Rectal smooth muscle tissue (tissue), 1 donor: ENCODE measurements at regions not wholly inside any gene's neighbourhood (a gene's known extent, or its start where the extent isn't known, plus 50 kb on each side); places are given as distances from the start of the nearest gene placed in this dataset.

Experiments used
- H3K27ac ChIP-seq: one replicate; pipeline ENCODE4 v1.7.0; 2013; ENCODE audit warnings: low read depth, low read length, inconsistent platforms
- H3K27me3 ChIP-seq: one replicate; pipeline ENCODE4 v1.7.0; 2013; ENCODE audit warnings: low read length; ENCODE audit not compliant: control insufficient read depth, insufficient read depth
- H3K36me3 ChIP-seq: one replicate; pipeline ENCODE4 v1.7.0; 2013; ENCODE audit warnings: low read length; ENCODE audit not compliant: control insufficient read depth, insufficient read depth
- H3K4me1 ChIP-seq: one replicate; pipeline ENCODE4 v1.7.0; 2013; ENCODE audit warnings: low read length; ENCODE audit not compliant: control insufficient read depth, insufficient read depth
- H3K4me3 ChIP-seq: one replicate; pipeline ENCODE4 v1.7.0; 2013; ENCODE audit warnings: low read length
- H3K9ac ChIP-seq: one replicate; pipeline ENCODE4 v1.7.0; 2013; ENCODE audit warnings: low read length

GRCh38 chr14:50041980-50042379 is 74.4 kb downstream of the VCPKMT start:
- no peak overlapping the region for H3K27ac ChIP-seq
- no peaks in the 10 kb centered on the region for H3K27me3 ChIP-seq
- H3K4me3 ChIP-seq: no peak overlapping the region
- H3K36me3 ChIP-seq: no peaks in the 10 kb centered on the region
- no peak overlapping the region for H3K9ac ChIP-seq
- H3K4me1 ChIP-seq: peaks cover 20% of the 10 kb centered on the region

- no peak overlapping the region for H3K9ac ChIP-seq
- peak overlapping the region; percentile 19 for H3K4me3 ChIP-seq
- H3K36me3 ChIP-seq: no peaks in the 10 kb centered on the region
- H3K27ac ChIP-seq: peak overlapping the region; percentile 70
- H3K27me3 ChIP-seq: no peaks in the 10 kb centered on the region
- H3K4me1 ChIP-seq: peaks cover 14% of the 10 kb centered on the region
Observed at GRCh38 chr14:50044042-50044651, 72.2 kb downstream of the VCPKMT start.

- Histone ChIP-seq H3K36me3 (no peaks in the 10 kb centered on the region), H3K27ac (peak overlapping the region; percentile 70), H3K9ac (no peak overlapping the region), H3K4me3 (no peak overlapping the region), H3K4me1 (peaks cover 14% of the 10 kb centered on the region), H3K27me3 (no peaks in the 10 kb centered on the region)
Observed at GRCh38 chr14:50045039-50045711, 71.2 kb downstream of the VCPKMT start.

GRCh38 chr14:50045837-50046236 is 70.5 kb downstream of the VCPKMT start:
- H3K4me1 ChIP-seq: peaks cover 14% of the 10 kb centered on the region
- peak overlapping the region; percentile 70 for H3K27ac ChIP-seq
- H3K4me3 ChIP-seq: no peak overlapping the region
- no peaks in the 10 kb centered on the region for H3K27me3 ChIP-seq
- no peak overlapping the region for H3K9ac ChIP-seq
- H3K36me3 ChIP-seq: no peaks in the 10 kb centered on the region

GRCh38 chr14:50047274-50047676 is 69.1 kb downstream of the VCPKMT start:
- no peaks in the 10 kb centered on the region for H3K36me3 ChIP-seq
- no peak overlapping the region for H3K9ac ChIP-seq
- H3K27me3 ChIP-seq: no peaks in the 10 kb centered on the region
- H3K4me1 ChIP-seq: peaks cover 14% of the 10 kb centered on the region
- H3K4me3 ChIP-seq: peak overlapping the region; percentile 5
- no peak overlapping the region for H3K27ac ChIP-seq

- Histone ChIP-seq H3K9ac (no peak overlapping the region), H3K27me3 (no peaks in the 10 kb centered on the region), H3K4me3 (no peak overlapping the region), H3K36me3 (no peaks in the 10 kb centered on the region), H3K4me1 (peaks cover 10% of the 10 kb centered on the region), H3K27ac (no peak overlapping the region)
Observed at GRCh38 chr14:50049093-50049492, 67.3 kb downstream of the VCPKMT start.

GRCh38 chr14:50049703-50050570 is 66.4 kb downstream of the VCPKMT start:
- H3K4me3 ChIP-seq: no peak overlapping the region
- no peaks in the 10 kb centered on the region for H3K36me3 ChIP-seq
- H3K9ac ChIP-seq: no peak overlapping the region
- H3K27me3 ChIP-seq: no peaks in the 10 kb centered on the region
- no peak overlapping the region for H3K27ac ChIP-seq
- peaks cover 4% of the 10 kb centered on the region for H3K4me1 ChIP-seq

- no peaks in the 10 kb centered on the region for H3K27me3 ChIP-seq
- no peak overlapping the region for H3K4me3 ChIP-seq
- H3K9ac ChIP-seq: no peak overlapping the region
- no peak overlapping the region for H3K27ac ChIP-seq
- H3K4me1 ChIP-seq: no peaks in the 10 kb centered on the region
- no peaks in the 10 kb centered on the region for H3K36me3 ChIP-seq
Observed at GRCh38 chr14:50051106-50051505, 65.3 kb downstream of the VCPKMT start.

- Histone ChIP-seq H3K36me3 (no peaks in the 10 kb centered on the region), H3K27me3 (no peaks in the 10 kb centered on the region), H3K4me1 (no peaks in the 10 kb centered on the region), H3K9ac (no peak overlapping the region), H3K4me3 (no peak overlapping the region), H3K27ac (no peak overlapping the region)
Observed at GRCh38 chr14:50051706-50052105, 64.7 kb downstream of the VCPKMT start.

- no peaks in the 10 kb centered on the region for H3K4me1 ChIP-seq
- H3K27ac ChIP-seq: no peak overlapping the region
Observed at GRCh38 chr14:50052517-50052916, 63.9 kb downstream of the VCPKMT start.

GRCh38 chr14:50053935-50054334 is 62.4 kb downstream of the VCPKMT start:
- H3K9ac ChIP-seq: no peak overlapping the region
- H3K27me3 ChIP-seq: no peaks in the 10 kb centered on the region
- no peak overlapping the region for H3K4me3 ChIP-seq
- H3K36me3 ChIP-seq: no peaks in the 10 kb centered on the region
- no peak overlapping the region for H3K27ac ChIP-seq
- H3K4me1 ChIP-seq: no peaks in the 10 kb centered on the region

More at GRCh38 chr14:50052517-50052916, 63.9 kb downstream of the VCPKMT start:
- no peaks in the 10 kb centered on the region for H3K36me3 ChIP-seq
- H3K27me3 ChIP-seq: no peaks in the 10 kb centered on the region
- no peak overlapping the region for H3K4me3 ChIP-seq
- H3K9ac ChIP-seq: no peak overlapping the region

- Histone ChIP-seq H3K4me3 (no peak overlapping the region), H3K27me3 (no peaks in the 10 kb centered on the region), H3K27ac (no peak overlapping the region), H3K9ac (no peak overlapping the region), H3K4me1 (no peaks in the 10 kb centered on the region), H3K36me3 (no peaks in the 10 kb centered on the region)
Observed at GRCh38 chr14:50055461-50056228, 60.7 kb downstream of the VCPKMT start.
